22Rv1 (cell line): ENCODE measurements at regions not wholly inside any gene's neighbourhood (a gene's known extent, or its start where the extent isn't known, plus 50 kb on each side); places are given as distances from the start of the nearest gene placed in this dataset.
"Not testable (repeated sequence)": the region's sequence is repeated elsewhere in the genome, so short reads cannot be mapped to it uniquely, and the experiment has no call there.

Source experiments
- H3K27ac ChIP-seq: fragments of 450-650 bp; 2 replicates; pipeline ENCODE4 v1.5.1; 2017
- ZFX ChIP-seq: fragments of 450-650 bp; IDR thresholded peaks from 2 replicates; pipeline ENCODE4 v1.6.1; 2017; ENCODE audit warnings: antibody characterized with exemption, borderline replicate concordance
- TF ChIP-seq, protein P1 (sequence below): fragments of 450-650 bp; IDR thresholded peaks from 2 replicates; pipeline ENCODE4 v1.5.1; 2017; ENCODE audit warnings: mild to moderate bottlenecking

DNA sequence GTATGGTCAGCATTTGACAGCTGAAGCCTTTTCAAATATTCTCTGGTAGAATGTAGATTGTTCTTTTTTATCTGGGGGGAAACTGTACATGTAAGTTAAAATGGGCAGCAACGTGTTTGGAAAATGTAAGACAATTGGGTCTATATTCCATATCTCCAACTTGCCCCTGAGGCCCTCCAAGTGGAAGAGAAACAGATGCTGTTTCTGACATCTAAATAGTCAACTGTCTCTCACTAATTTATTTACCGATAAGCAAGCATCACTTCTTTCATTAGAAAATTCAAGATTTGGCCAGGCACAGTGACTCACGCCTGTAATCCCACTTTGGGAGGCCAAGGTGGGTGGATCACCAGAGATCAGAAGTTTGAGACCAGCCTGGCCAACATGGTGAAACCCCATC, 120.2 kb upstream of the TBCA start:
- no peak overlapping the region for H3K27ac ChIP-seq
- TF ChIP-seq, protein P1, sequence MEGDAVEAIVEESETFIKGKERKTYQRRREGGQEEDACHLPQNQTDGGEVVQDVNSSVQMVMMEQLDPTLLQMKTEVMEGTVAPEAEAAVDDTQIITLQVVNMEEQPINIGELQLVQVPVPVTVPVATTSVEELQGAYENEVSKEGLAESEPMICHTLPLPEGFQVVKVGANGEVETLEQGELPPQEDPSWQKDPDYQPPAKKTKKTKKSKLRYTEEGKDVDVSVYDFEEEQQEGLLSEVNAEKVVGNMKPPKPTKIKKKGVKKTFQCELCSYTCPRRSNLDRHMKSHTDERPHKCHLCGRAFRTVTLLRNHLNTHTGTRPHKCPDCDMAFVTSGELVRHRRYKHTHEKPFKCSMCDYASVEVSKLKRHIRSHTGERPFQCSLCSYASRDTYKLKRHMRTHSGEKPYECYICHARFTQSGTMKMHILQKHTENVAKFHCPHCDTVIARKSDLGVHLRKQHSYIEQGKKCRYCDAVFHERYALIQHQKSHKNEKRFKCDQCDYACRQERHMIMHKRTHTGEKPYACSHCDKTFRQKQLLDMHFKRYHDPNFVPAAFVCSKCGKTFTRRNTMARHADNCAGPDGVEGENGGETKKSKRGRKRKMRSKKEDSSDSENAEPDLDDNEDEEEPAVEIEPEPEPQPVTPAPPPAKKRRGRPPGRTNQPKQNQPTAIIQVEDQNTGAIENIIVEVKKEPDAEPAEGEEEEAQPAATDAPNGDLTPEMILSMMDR = no peak
- TF ChIP-seq ZFX = no peak

DNA sequence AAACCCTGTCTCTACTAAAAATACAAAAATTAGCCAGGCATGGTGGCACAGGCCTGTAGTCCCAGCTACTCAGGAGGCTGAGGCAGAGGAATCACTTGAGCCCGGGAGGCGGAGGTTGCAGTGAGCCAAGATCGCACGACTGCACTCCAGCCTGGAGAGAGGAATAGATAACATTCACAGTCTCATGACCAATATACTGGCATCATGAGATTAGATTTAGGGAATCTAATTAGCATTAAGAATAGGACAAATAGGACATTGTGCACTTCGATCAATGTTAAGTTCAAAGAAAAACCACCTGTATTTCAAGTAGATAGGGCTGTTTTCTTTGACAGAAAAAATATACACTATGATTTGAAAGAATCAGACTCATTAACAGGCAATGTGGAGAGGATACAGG, 118.0 kb upstream of the TBCA start:
- not testable (repeated sequence) for H3K27ac ChIP-seq

DNA sequence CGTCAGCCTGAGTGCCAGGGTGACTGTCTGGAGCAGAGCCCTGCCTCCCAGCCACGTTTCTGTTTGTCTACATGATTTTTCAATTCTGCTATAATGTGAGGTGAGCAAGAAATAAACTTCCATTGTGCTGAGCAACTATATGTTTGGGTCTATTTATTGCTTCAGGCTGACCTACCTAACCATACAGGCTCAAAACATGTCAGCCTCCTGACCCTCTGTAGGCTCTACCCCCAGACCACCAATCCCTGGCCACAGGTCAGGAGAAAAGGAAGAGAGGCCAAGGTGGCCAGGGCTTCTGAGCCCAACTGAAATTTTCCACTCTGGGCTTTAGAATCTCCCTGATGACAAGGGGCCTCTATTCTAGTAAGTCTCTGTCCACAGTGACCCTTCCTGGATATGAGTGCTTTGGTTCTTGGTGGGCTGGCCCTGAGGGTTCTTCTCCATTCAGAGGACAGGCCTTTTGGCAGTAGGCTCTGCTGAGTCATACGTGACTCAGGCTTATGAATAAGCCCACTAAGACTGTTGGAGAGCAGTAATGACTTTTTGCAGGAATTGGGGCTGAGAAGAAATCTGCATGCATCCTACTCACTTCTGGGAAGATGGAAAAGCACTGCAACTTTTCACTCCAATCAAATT, 117.2 kb upstream of the TBCA start:
- TF ChIP-seq, protein P1 = no peak
- TF ChIP-seq ZFX = no peak
- H3K27ac ChIP-seq = no peak overlapping the region

DNA sequence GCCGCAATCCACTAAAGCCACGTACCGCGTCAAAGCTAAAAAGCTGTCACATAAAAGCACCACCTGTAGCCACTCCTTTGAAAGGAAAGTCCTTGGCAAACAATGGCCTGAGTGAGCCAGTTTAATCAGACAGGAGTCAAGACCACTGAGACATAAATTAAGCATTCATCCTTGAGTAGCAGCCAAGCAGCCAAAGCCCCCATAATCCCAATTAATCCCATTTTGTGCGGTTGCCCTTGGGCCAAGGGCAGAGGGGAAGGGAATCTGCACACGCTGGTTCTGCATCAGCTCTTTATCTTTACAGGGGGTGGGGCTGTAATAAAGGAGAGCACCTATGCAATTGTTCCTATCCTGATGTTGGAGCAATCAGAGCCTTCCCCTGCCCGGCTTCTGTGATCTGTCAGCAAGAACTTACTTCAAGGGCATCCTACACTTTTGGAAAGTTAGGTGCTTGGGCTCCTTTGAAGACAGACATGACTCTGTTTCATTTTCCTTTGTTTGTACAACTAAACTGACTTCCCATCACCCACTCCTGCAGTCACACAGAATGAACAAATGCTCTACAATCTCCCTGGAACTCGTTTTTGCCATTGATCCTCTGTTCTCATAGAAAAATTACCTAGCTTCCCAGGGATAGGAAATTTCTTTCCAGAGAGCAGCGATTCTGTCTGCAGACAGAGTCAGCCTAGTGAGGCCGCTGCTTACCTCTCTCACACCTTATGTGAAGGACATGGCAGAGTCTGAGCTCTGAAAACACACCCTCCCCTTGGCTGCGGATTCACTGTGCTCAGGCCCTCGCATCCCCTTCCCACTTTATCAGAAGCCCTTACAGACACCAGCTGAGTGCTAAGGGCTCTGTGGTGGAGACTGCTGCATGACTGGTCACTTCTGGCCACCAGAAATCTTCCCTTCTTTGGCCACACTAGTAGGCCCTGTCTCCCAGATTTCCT, 116.2 kb upstream of the TBCA start:
- TF ChIP-seq, protein P1 = no peak
- no peak for TF ChIP-seq ZFX
- no peak overlapping the region for H3K27ac ChIP-seq

DNA sequence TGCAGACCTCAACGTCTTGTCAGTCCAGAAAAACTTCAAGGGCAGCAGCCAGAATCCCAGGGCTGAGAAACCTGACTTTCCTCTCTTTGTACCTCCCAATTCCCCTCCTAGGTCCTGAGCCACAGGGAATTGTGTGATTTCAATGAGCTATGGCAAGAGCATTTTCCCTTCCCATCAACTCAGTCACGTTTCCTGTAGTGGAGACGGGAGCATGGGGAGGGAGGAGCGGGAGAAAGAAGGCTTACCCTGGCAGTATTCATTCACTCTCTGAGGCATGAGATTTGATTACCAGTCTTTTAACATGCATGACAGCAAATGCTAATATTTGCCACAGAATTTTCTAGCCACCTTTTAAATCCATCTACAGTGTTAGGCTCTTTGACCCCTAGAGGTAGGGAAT, 109.4 kb upstream of the TBCA start:
- no peak overlapping the region for H3K27ac ChIP-seq
- TF ChIP-seq, protein P1 = no peak
- no peak for TF ChIP-seq ZFX

DNA sequence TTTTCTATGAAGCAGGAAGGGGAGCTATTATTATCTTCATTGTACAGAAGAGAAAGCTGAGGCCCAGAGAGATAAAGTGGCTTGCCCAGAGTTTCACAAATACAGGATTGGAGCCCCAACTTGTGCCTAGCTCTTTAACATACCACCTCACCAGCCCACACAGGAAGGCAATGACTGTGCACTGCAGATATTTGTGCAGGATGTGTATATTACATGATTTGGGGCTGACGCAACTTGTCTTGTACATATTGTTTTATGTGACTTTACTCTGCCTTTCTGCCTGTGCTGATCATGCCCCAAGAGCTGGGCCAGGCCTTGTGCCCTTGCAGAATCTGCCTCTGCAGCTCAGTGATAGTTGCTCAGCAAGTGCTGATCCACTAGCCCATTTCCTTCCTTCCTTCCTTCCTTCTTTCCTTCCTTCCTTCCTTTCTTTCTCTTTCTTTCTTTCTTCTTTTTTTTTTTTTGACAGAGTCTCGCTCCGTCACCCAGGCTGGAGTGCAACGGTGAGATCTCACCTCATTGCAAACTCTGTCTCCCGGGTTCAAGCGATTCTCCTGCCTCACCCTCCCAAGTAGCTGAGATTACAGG, 106.6 kb upstream of the TBCA start:
- H3K27ac ChIP-seq = no peak overlapping the region

DNA sequence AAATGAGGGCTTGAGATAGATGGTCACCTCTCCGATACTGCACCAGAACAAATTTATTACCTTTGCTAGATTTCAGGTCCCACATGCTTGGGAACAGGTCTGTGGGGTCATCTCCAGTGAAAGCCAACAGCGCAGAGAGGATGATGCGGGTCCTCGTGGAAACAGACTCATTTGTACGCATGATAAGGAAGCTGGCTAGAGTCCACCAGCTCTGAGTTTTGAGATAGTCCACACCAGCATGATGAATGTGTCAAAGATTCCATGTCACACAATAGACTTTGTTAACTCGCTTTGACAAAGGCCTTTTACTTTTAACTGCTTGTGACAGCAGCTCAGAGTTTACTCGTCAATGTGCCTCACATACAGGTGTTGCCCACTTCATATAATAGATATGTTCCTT, 105.4 kb upstream of the TBCA start:
- no peak for TF ChIP-seq ZFX
- TF ChIP-seq, protein P1 = no peak
- no peak overlapping the region for H3K27ac ChIP-seq

More for the DNA sequence above, 106.6 kb upstream of the TBCA start:
- TF ChIP-seq, protein P1 = no peak
- no peak for TF ChIP-seq ZFX
